Muscle layer of colon (tissue), 2 donors: ENCODE measurements at regions not wholly inside any gene's neighbourhood (a gene's known extent, or its start where the extent isn't known, plus 50 kb on each side); places are given as distances from the start of the nearest gene placed in this dataset.
"Not testable (repeated sequence)": the region's sequence is repeated elsewhere in the genome, so short reads cannot be mapped to it uniquely, and the experiment has no call there.

ENCODE experiments used
- H3K27ac ChIP-seq: one replicate; pipeline ENCODE4 v1.7.0; 2013; ENCODE audit warnings: low read depth, mild to moderate bottlenecking, low read length, moderate library complexity
- H3K27me3 ChIP-seq, 2 donors: one replicate each; pipeline ENCODE4 v1.7.0; 2013; ENCODE audit warnings: low read length in 2 of 2, mild to moderate bottlenecking in 2 of 2; ENCODE audit not compliant: insufficient read depth in 2 of 2, control insufficient read depth in 1 of 2
- H3K36me3 ChIP-seq: one replicate; pipeline ENCODE4 v1.7.0; 2013; ENCODE audit warnings: mild to moderate bottlenecking, low read length; ENCODE audit not compliant: insufficient read depth
- H3K4me1 ChIP-seq: one replicate; pipeline ENCODE4 v1.7.0; 2013; ENCODE audit warnings: mild to moderate bottlenecking, low read length; ENCODE audit not compliant: insufficient read depth
- H3K4me3 ChIP-seq, 2 donors: one replicate each; pipeline ENCODE4 v1.7.0; 2013; ENCODE audit warnings: low read length in 2 of 2, low read depth in 1 of 2, mild to moderate bottlenecking in 1 of 2, moderate library complexity in 1 of 2
- H3K9ac ChIP-seq: one replicate; pipeline ENCODE4 v1.7.0; 2013; ENCODE audit warnings: low read length
- H3K9me3 ChIP-seq: one replicate; pipeline ENCODE4 v1.7.0; 2013; ENCODE audit warnings: mild to moderate bottlenecking, low read length
- donor health status: abdominal sarcoma.
- donor health status: Adenocarcinoma of cecum.

- H3K27me3 ChIP-seq, H3K9ac ChIP-seq, H3K9me3 ChIP-seq, H3K4me3 ChIP-seq, H3K36me3 ChIP-seq: not testable (repeated sequence)
- H3K27ac ChIP-seq = peak overlapping the region; percentile 78
- H3K4me1 ChIP-seq = peaks cover 71% of the 10 kb centered on the region
These were observed 92.6 kb upstream of the ERRFI1 start for GRCh38 chr1:8118736-8119135.

GRCh38 chr1:8118031-8118451, 91.9 kb upstream of the ERRFI1 start:
- H3K27ac ChIP-seq = peak overlapping the region; percentile 78
- peaks cover 66% of the 10 kb centered on the region for H3K4me1 ChIP-seq
- H3K36me3 ChIP-seq = no peaks in the 10 kb centered on the region
- H3K4me3 ChIP-seq = no peak overlapping the region
- H3K27me3 ChIP-seq = no peaks in the 10 kb centered on the region
- H3K9ac ChIP-seq = no peak overlapping the region
- H3K9me3 ChIP-seq = no peaks in the 10 kb centered on the region

- Histone ChIP-seq H3K36me3 (no peaks in the 10 kb centered on the region), H3K9ac (no peak overlapping the region), H3K9me3 (no peaks in the 10 kb centered on the region), H3K27me3 (no peaks in the 10 kb centered on the region), H3K4me1 (peaks cover 54% of the 10 kb centered on the region), H3K27ac (peak overlapping the region; percentile 92), H3K4me3 (no peak overlapping the region)
These were observed 90.8 kb upstream of the ERRFI1 start for GRCh38 chr1:8116894-8117264.

GRCh38 chr1:8115769-8116167, 89.7 kb upstream of the ERRFI1 start:
- no peak overlapping the region for H3K4me3 ChIP-seq
- no peak overlapping the region for H3K27ac ChIP-seq
- peaks cover 45% of the 10 kb centered on the region for H3K4me1 ChIP-seq
- no peak overlapping the region for H3K9ac ChIP-seq
- H3K36me3 ChIP-seq = no peaks in the 10 kb centered on the region
- H3K27me3 ChIP-seq = no peaks in the 10 kb centered on the region
- no peaks in the 10 kb centered on the region for H3K9me3 ChIP-seq

- Histone ChIP-seq H3K9ac (no peak overlapping the region), H3K9me3 (no peaks in the 10 kb centered on the region), H3K27me3 (no peaks in the 10 kb centered on the region), H3K27ac (no peak overlapping the region), H3K4me3 (no peak overlapping the region), H3K4me1 (peaks cover 39% of the 10 kb centered on the region), H3K36me3 (no peaks in the 10 kb centered on the region)
These were observed 89.1 kb upstream of the ERRFI1 start for GRCh38 chr1:8115031-8115768.

GRCh38 chr1:8113262-8114220, 87.4 kb upstream of the ERRFI1 start:
- peaks cover 25% of the 10 kb centered on the region for H3K4me1 ChIP-seq
- no peak overlapping the region for H3K27ac ChIP-seq
- no peak overlapping the region for H3K4me3 ChIP-seq
- no peak overlapping the region for H3K9ac ChIP-seq
- H3K36me3 ChIP-seq = no peaks in the 10 kb centered on the region
- no peaks in the 10 kb centered on the region for H3K9me3 ChIP-seq
- no peaks in the 10 kb centered on the region for H3K27me3 ChIP-seq

GRCh38 chr1:8112611-8113261, 86.6 kb upstream of the ERRFI1 start:
- Histone ChIP-seq H3K27me3 (no peaks in the 10 kb centered on the region), H3K36me3 (no peaks in the 10 kb centered on the region), H3K9ac (no peak overlapping the region), H3K4me3 (no peak overlapping the region), H3K27ac (no peak overlapping the region), H3K9me3 (no peaks in the 10 kb centered on the region), H3K4me1 (peaks cover 18% of the 10 kb centered on the region)

GRCh38 chr1:8111560-8111959, 85.5 kb upstream of the ERRFI1 start:
- Histone ChIP-seq H3K9ac (no peak overlapping the region), H3K36me3 (no peaks in the 10 kb centered on the region), H3K9me3 (no peaks in the 10 kb centered on the region), H3K27me3 (no peaks in the 10 kb centered on the region), H3K4me3 (no peak overlapping the region), H3K27ac (no peak overlapping the region), H3K4me1 (peaks cover 13% of the 10 kb centered on the region)

GRCh38 chr1:8109216-8109615, 83.1 kb upstream of the ERRFI1 start:
- Histone ChIP-seq H3K27me3 (no peaks in the 10 kb centered on the region), H3K4me3 (no peak overlapping the region), H3K36me3 (no peaks in the 10 kb centered on the region), H3K9me3 (no peaks in the 10 kb centered on the region), H3K4me1 (no peaks in the 10 kb centered on the region), H3K9ac (no peak overlapping the region), H3K27ac (no peak overlapping the region)

- H3K4me3 ChIP-seq = no peak overlapping the region
- no peak overlapping the region for H3K27ac ChIP-seq
- no peaks in the 10 kb centered on the region for H3K9me3 ChIP-seq
- H3K36me3 ChIP-seq = no peaks in the 10 kb centered on the region
- no peaks in the 10 kb centered on the region for H3K27me3 ChIP-seq
- H3K9ac ChIP-seq = no peak overlapping the region
- no peaks in the 10 kb centered on the region for H3K4me1 ChIP-seq
These were observed 81.8 kb upstream of the ERRFI1 start for GRCh38 chr1:8107897-8108296.
